GM18861 (cell line): ENCODE measurements at regions not wholly inside any gene's neighbourhood (a gene's known extent, or its start where the extent isn't known, plus 50 kb on each side); places are given as distances from the start of the nearest gene placed in this dataset.
"Not testable (repeated sequence)": the region's sequence is repeated elsewhere in the genome, so short reads cannot be mapped to it uniquely, and the experiment has no call there.

Experiments
- ATAC-seq: cut with Tn5 transposase; IDR thresholded peaks from one replicate; pipeline ENCODE4 v1.9.1; 2021; ENCODE audit not compliant: unreplicated experiment

- no peak for ATAC-seq
Measured at GRCh38 chr14:49250109-49250508, 336.1 kb downstream of the RPS29 start.

GRCh38 chr14:49249022-49249421 lies 337.2 kb downstream of the RPS29 start:
- ATAC-seq: no peak

- not testable (repeated sequence) for ATAC-seq
Measured at GRCh38 chr14:49243777-49244176, 342.4 kb downstream of the RPS29 start.

- no peak for ATAC-seq
Measured at GRCh38 chr14:49240383-49240782, 345.8 kb downstream of the RPS29 start.

GRCh38 chr14:49228552-49228951 lies 357.6 kb downstream of the RPS29 start:
- no peak for ATAC-seq

GRCh38 chr14:49221316-49221715 lies 364.9 kb downstream of the RPS29 start:
- ATAC-seq: no peak

- no peak for ATAC-seq
Measured at GRCh38 chr14:49220492-49220891, 365.7 kb downstream of the RPS29 start.

GRCh38 chr14:49218436-49219092 lies 367.6 kb downstream of the RPS29 start:
- ATAC-seq: no peak

- no peak for ATAC-seq
Measured at GRCh38 chr14:49212721-49213120, 373.5 kb downstream of the RPS29 start.

- ATAC-seq: no peak
Measured at GRCh38 chr14:49209416-49209815, 376.8 kb downstream of the RPS29 start.

- ATAC-seq: no peak
Measured at GRCh38 chr14:49206828-49207227, 379.4 kb downstream of the RPS29 start.

- no peak for ATAC-seq
Measured at GRCh38 chr14:49203676-49204075, 382.5 kb downstream of the RPS29 start.

GRCh38 chr14:49199159-49199558 lies 387.0 kb downstream of the RPS29 start:
- no peak for ATAC-seq

- no peak for ATAC-seq
Measured at GRCh38 chr14:49196327-49196726, 389.9 kb downstream of the RPS29 start.

- no peak for ATAC-seq
Measured at GRCh38 chr14:49194067-49194466, 392.1 kb downstream of the RPS29 start.

- ATAC-seq: peak; percentile 97
Measured at GRCh38 chr14:49193332-49194065, 392.7 kb downstream of the RPS29 start.

- no peak for ATAC-seq
Measured at GRCh38 chr14:49191380-49191779, 394.8 kb downstream of the RPS29 start.

GRCh38 chr14:49189375-49189774 lies 396.8 kb downstream of the RPS29 start:
- ATAC-seq: no peak

GRCh38 chr14:49187799-49188198 lies 398.4 kb downstream of the RPS29 start:
- no peak for ATAC-seq

- peak; percentile 95 for ATAC-seq
Measured at GRCh38 chr14:49173765-49174373, 412.3 kb downstream of the RPS29 start.

- ATAC-seq: no peak
Measured at GRCh38 chr14:49164074-49164473, 422.1 kb downstream of the RPS29 start.

- no peak for ATAC-seq
Measured at GRCh38 chr14:49160983-49161382, 425.2 kb downstream of the RPS29 start.
